Epithelial cell of proximal tubule (primary cell): ENCODE measurements at regions not wholly inside any gene's neighbourhood (a gene's known extent, or its start where the extent isn't known, plus 50 kb on each side); places are given as distances from the start of the nearest gene placed in this dataset.

ENCODE experiments used
- DNase-seq: peaks from one replicate; pipeline ENCODE4 v3.0.0-alpha.2; 2011; ENCODE audit warnings: low read depth
- H3K4me3 ChIP-seq: 2 replicates; pipeline ENCODE4 v1.5.1; 2011; ENCODE audit warnings: low read depth, mild to moderate bottlenecking, low read length
- CTCF ChIP-seq: conservative IDR thresholded peaks from 2 replicates; pipeline ENCODE4 v1.5.1; 2012; ENCODE audit warnings: low read depth, mild to moderate bottlenecking, low read length

- no peak for TF ChIP-seq CTCF
- no peak overlapping the region for H3K4me3 ChIP-seq
- DNase-seq = no peak
These were observed 221.2 kb upstream of the MID1 start for GRCh38 chrX:10841579-10841978.

GRCh38 chrX:10842646-10843045, 222.3 kb upstream of the MID1 start:
- no peak for DNase-seq
- TF ChIP-seq CTCF = no peak
- H3K4me3 ChIP-seq = no peak overlapping the region

GRCh38 chrX:10847333-10847732, 226.9 kb upstream of the MID1 start:
- TF ChIP-seq CTCF = no peak
- no peak for DNase-seq

GRCh38 chrX:10851809-10852208, 231.4 kb upstream of the MID1 start:
- TF ChIP-seq CTCF = no peak
- H3K4me3 ChIP-seq = no peak overlapping the region
- no peak for DNase-seq

More at GRCh38 chrX:10847333-10847732, 226.9 kb upstream of the MID1 start:
- H3K4me3 ChIP-seq = no peak overlapping the region

- no peak for DNase-seq
- no peak for TF ChIP-seq CTCF
- no peak overlapping the region for H3K4me3 ChIP-seq
These were observed 234.2 kb upstream of the MID1 start for GRCh38 chrX:10854594-10854993.

GRCh38 chrX:10855845-10856244, 235.5 kb upstream of the MID1 start:
- no peak for DNase-seq
- TF ChIP-seq CTCF = no peak

GRCh38 chrX:10856797-10857196, 236.4 kb upstream of the MID1 start:
- no peak for TF ChIP-seq CTCF
- no peak for DNase-seq
- H3K4me3 ChIP-seq = no peak overlapping the region

More at GRCh38 chrX:10855845-10856244, 235.5 kb upstream of the MID1 start:
- H3K4me3 ChIP-seq = no peak overlapping the region
